ENCODE measurements at regions not wholly inside any gene's neighbourhood (a gene's known extent, or its start where the extent isn't known, plus 50 kb on each side); places are given as distances from the start of the nearest gene placed in this dataset.

- no peak for DNase-seq (ENCODE audit: low read depth)
Observed at GRCh38 chr2:120587997-120588336, 147.7 kb upstream of the GLI2 start.

GRCh38 chr2:120589771-120590608 is 145.7 kb upstream of the GLI2 start:
- peak; percentile 92 for DNase-seq (ENCODE audit: low read depth)

DNA sequence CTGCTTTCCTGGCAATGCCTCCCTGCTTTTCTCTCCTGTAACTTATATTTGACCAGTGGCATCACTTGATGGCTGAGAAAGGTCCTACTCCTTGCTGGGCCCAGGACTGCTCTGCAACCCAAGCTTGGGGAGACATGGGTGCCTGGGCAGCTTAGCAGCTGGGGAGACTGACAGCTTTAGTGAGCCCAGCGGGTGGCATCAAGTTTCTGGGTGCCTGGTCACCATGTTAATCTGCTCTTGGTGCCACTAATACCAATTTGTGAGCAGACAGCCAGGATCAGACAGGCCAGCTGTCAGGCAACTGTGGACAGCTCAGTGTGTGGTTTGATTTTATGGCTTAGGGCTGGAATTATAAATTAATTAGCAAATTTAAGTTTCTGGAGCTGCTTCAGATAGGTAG is 144.8 kb upstream of the GLI2 start:
- no peak for DNase-seq (ENCODE audit: low read depth)

GRCh38 chr2:120591572-120591971 is 144.1 kb upstream of the GLI2 start:
- DNase-seq (ENCODE audit: low read depth): no peak

DNA sequence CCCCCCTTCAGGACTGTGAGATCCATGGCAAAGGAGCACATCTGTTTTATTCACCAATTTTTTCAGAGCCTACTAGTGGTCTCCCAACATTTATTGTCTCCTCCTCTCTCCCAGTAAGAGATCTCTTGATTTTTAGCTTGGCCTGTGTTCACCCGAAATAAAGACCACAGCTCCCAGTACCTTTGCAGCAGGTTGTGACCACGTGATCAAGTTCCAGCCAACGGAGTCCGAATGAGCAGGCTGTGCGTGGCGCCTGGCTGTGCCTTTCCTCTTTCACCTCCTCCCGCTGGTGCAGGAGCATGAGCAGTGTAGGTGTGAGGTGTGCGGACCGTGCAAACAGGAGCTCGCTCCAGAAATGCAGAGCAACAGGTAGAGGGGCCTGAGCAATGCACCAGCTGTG is 143.6 kb upstream of the GLI2 start:
- no peak for DNase-seq (ENCODE audit: low read depth)

GRCh38 chr2:120593921-120594686 is 141.6 kb upstream of the GLI2 start:
- no peak for DNase-seq (ENCODE audit: low read depth)

DNA sequence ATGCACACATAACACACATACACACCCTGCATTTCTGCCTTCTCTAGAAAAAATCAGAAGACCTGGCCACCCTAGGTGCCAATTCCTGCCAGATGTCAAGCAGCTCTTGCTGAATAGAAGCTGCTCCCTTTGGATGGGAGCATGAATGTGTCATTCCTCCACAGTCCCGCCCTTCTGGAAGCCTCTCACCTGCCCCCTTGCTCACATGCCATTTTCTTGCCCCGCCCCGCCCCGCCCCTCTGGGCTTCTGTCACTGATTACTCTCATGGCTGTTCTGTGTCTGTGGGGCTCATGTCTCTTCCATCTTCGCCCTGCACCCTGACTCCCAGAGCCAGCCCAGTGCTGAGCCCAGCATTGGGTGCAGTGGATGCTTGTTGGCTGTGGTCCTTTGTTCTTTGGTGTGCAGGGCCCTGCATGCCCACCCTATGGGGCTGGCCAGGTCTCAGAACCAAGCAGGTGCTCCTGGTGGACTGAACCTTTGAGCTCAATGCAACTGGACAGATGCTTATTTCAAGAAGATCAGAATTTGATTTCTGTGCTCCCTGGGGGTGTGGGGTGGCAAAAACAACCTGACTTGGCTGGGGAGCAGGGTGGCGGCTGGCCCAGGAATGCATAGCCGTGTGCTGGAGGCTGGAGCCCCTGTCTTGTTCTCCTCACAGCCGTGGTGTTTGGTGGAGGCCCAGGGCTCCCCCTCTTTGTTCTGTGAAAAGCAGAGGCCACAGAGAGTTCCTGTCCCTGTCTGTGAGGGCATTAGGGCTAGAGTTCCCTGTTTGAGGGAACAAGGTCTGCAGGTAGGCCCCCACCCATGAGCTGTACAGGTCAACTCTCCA is 140.6 kb upstream of the GLI2 start:
- peak; percentile 40 for DNase-seq (ENCODE audit: low read depth)

DNA sequence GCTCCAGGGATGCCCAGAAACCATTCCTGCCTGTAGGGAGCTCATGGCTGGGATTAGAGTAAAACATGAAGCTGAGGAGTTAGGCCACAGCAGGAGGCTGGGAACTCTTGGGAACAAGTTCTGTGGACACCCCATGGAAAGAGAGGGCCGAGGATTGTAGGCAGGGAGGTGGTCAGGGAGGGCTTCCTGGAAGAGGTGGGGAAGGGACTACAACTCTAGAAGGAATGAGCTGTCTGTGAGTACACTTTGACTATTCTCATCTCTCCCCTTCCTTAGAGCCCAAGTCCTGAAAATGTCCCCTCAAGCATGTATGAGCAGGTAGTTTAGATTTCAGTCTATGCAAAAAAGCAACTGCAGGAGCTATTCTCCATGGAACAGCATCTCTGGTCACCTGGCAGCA is 139.9 kb upstream of the GLI2 start:
- DNase-seq (ENCODE audit: low read depth): no peak

- peak; percentile 30 for DNase-seq (ENCODE audit: low read depth)
Observed at GRCh38 chr2:120596191-120596811, 139.4 kb upstream of the GLI2 start.

DNA sequence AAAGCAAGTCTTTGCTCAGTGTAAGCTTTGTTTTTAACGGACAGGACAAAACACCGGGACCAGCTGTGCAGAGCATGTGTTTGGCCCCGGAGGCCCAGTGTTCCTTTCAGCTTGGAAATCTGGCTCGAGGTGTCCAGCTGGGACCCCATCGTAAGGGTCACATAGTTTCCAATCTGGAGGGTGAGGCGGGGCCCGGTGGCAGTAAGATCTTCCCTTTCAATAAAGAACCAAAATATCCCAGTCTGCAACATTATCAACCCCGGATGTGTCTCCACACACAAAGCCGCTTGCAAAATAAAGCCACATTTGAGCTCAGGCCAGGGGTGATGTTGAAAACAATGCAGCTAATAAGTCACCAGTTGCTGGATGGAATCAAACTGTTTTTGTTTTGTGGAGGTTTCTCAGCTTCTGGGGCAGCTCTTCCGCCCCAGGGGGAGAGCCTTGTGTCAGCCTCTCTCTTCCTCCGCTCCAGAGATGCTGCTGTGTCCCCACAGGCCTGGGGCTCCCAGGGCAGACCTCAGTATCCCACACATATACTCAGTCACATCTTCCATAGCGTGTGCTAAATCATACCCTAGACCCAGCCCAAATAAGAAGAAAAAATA is 138.6 kb upstream of the GLI2 start:
- DNase-seq (ENCODE audit: low read depth): peak; percentile 45

DNA sequence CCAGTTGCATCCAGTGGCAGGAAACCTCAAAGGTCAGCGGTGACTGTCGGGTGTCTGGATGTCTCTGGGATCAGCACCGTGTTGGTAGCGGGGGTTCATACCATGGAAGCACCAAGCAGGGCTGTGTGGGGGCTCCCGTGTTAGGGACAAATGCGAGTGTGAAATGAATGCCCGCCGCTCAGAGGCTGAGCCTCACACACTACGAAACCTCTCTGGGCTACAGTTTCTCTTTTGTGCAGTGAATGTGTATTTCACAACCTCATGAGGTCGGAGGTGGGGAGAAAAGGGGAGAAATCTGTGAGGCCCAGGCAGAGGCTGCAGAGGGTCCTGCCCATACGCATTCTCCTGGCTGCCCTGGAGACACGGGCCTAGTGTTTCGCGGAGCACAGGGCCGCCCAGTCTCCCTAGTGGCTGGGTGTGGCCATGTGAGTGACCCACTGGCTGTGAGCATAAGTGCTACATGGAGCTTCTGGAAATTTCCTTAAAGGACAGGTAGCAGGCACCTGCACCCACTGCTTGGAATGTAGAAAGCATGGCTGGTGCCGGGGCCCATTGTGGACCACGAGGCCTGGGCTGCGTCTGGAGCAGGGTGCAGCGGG is 138.0 kb upstream of the GLI2 start:
- no peak for DNase-seq (ENCODE audit: low read depth)

DNA sequence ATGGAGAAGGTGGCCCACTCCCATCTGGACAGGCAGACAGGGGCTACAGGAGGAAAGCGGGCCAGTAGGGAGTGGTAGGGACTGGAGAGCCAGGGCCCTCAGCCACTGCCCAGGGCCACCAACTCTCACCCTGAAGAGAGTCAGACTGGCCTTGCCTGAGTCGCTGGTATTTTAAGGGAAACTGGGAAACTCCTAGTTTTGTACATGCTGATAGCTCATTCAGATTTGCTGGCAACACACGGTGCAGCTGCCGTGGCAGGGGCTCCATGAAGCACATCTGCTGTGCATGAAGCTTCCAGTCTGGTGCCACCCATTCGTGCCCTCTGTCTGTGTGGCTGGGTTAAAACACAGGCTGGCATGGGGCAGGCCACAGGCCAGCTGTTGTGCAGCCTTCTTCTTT is 137.3 kb upstream of the GLI2 start:
- no peak for DNase-seq (ENCODE audit: low read depth)

DNA sequence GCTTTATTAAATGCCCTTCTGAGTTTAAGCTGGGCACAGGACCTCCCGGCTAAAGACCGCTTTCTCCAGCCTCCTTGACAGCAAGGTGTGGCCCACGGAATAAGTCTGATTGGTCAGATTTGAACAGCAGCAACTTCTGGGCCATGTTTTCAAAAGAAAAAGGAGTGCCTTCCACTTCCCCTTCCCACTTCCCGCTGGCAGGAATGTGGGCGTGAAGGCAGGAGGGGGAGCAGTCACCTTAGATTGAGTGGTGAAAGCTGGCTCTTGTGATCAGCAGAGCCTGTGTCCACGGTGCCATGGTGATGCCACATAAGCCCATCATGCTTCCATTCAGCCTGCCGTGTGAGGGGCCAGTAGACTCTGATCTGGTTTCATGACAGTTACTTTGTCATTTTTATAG is 136.6 kb upstream of the GLI2 start:
- DNase-seq (ENCODE audit: low read depth): no peak

- DNase-seq (ENCODE audit: low read depth): no peak
Observed at GRCh38 chr2:120599656-120600055, 136.0 kb upstream of the GLI2 start.

DNA sequence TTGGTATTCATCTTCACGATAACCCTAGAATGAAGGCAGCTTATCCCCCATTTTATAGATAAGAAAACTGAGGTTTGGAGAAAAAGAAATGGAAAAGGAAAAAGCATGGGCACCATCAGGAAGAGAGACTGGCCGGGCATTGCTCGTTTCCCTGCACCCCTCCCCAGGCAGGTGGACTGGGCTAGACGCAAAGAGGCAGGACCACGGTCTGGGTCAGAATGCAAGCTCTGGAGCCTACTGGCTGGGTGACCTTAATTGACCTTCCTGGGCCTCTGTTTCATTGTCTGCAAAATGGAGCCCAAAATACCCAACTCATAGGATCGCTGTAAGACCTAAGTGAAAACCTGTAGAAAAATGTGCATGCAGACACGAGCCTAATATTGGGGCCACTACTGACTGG is 135.3 kb upstream of the GLI2 start:
- DNase-seq (ENCODE audit: low read depth): no peak

GRCh38 chr2:120600786-120601185 is 134.9 kb upstream of the GLI2 start:
- DNase-seq (ENCODE audit: low read depth): no peak

DNA sequence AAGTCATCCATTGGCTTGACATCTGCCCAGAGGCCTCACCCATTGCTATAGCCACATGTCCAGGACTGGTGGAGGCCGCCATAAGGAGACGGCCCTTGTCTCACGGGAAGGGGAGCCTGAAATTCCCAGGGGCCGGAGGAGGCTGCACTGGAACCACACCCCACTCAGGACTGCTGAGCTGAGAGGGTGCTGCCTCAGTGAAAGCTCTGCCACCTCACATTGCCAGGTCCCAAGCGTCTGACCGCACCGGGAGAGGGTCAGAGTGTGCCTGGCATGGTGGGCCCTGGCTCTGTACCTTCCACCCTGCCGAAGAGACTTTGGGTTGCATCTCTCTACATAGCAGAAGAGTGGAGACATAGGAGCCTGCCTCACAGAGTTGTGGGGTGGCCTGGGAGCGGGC is 134.1 kb upstream of the GLI2 start:
- no peak for DNase-seq (ENCODE audit: low read depth)

- no peak for DNase-seq (ENCODE audit: low read depth)
Observed at GRCh38 chr2:120602251-120602650, 133.4 kb upstream of the GLI2 start.

DNA sequence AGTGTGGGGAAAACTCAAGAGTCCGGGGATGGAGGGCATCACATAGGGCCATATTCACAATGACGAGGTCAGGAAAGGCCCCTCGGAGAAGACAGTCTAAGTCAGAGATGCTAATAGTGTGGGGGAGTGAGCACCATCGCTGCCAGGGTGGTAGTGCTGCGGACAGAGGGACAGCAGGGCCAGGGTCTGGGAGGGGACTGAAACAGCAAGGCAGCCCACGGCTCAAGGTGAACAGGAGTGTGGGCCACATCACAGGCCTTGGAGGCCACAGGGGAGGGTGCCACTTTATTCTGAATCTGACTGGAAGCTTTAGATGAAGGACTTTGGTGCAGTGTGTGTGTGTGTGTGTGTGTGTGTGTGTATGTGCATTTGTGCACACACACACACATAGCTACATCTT is 130.9 kb upstream of the GLI2 start:
- DNase-seq (ENCODE audit: low read depth): no peak

GRCh38 chr2:120605231-120605935 is 130.3 kb upstream of the GLI2 start:
- DNase-seq (ENCODE audit: low read depth): no peak

DNA sequence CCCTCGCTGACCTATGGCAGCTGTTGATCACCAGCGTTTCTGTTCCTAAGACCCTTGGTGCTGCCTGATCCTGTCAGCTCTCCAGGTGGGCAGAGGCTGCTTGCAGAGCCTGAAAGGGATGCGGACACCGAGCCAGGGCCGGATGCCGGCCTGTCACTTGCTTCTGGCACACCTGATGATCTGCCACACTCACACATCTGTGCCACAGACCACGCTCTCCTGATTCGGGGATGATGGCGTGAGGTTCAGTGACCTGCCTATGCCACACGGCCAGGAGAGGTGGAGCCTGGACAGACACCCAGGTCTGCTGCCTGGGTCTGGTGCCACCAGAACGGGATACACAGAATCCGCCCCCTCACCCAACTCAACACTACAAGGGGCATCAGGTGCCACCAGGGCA is 129.4 kb upstream of the GLI2 start:
- DNase-seq (ENCODE audit: low read depth): no peak
